CMK (cell line): ENCODE measurements at regions not wholly inside any gene's neighbourhood (a gene's known extent, or its start where the extent isn't known, plus 50 kb on each side); places are given as distances from the start of the nearest gene placed in this dataset.
"Not testable (repeated sequence)": the region's sequence is repeated elsewhere in the genome, so short reads cannot be mapped to it uniquely, and the experiment has no call there.

Experiments used
- DNase-seq: peaks from one replicate; pipeline ENCODE4 v3.0.0-alpha.2; 2010; ENCODE audit warnings: low read depth

GRCh38 chr2:129913695-129914495, 65.6 kb upstream of the RAB6C start:
- no peak for DNase-seq

DNA sequence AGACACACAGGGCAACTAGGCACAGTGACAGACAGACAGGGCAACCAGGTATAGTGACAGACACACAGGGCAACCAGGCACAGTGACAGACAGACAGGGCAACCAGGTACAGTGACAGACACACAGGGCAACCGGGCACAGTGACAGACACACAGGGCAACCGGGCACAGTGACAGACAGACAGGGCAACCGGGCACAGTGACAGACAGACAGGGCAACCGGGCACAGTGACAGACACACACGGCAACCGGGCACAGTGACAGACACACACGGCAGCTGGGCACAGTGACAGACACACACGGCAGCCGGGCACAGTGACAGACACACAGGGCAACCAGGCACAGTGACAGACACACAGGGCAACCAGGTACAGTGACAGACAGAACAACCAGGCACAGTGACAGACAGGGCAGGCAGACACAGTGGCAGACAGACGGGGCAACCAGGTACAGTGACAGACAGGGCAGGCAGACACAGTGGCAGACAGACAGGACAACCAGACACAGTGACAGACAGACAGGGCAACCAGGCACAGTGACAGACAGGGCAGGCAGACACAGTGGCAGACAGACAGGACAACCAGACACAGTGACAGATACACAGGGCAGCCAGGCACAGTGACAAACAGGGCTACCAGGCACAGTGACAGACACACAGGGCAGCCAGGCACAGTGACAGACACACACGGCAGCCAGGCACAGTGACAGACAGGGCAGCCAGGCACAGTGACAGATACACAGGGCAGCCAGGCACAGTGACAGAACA, 64.7 kb upstream of the RAB6C start:
- no peak for DNase-seq

DNA sequence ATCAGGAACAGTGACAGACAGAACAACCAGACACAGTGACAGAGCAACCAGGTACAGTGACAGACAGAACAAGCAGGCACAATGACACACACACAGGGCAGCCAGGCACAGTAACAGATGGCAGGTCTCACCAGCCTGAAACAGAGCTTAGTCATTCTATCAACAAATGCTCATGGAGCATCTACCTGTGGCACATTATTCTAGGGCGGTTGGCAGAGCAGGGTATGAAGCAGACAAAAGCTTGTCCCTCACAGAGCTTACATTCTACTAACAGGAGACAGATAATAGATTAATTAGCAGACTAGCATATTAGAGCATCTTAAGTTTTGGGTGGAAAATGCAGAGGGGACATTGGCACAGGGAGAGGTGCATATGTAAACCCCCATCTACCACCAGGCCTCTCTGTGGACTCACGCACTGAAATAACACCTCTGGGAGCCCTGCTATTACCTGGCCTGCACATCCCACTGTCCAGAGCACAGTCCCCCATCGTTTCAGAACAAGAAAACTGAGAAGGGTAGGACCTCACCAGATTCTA, 64.1 kb upstream of the RAB6C start:
- no peak for DNase-seq

GRCh38 chr2:129918604-129919003, 60.9 kb upstream of the RAB6C start:
- DNase-seq: no peak

- DNase-seq: no peak
Observed at GRCh38 chr2:129922571-129923264, 56.7 kb upstream of the RAB6C start.

DNA sequence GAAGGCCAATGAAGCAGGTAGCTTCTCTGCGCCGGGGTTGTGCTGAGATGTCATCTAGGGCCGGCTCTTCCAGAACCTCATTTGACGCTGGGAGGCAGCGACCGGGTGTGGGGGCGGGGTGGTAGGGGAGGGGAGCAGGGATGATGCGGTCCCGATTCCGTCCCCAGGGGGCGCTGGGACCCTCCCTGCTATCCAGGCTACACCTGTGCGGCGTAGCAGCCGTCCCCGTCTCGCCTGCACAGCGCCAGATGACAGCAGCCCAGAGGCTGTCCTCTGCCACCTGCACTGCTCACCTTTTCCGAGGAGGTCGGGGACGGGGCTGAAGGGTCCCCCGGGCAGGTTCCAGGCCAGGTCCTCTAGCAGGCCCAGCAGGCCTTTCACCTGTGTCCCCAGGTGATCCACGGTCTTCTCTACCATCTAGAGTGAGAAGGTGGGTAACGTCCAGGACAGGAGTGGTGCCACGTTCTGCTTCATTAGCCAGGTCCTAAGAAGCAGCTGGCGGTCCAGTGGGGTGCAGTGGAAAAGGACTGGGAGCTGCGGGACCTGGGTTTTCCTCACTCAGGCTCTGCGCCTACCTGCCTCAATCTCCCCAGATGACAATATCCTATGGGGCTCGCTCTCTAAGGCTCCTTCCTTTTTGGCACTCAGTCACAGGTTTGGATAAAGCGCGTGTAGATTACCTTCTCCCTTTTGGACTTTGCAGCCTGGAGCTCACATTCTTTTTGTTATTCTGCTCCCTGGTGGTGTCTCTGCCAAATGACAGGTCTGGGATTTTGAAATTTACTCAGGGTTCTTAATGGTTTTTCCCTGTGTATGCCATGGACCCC, 56.0 kb upstream of the RAB6C start:
- DNase-seq: peak; percentile 4

DNA sequence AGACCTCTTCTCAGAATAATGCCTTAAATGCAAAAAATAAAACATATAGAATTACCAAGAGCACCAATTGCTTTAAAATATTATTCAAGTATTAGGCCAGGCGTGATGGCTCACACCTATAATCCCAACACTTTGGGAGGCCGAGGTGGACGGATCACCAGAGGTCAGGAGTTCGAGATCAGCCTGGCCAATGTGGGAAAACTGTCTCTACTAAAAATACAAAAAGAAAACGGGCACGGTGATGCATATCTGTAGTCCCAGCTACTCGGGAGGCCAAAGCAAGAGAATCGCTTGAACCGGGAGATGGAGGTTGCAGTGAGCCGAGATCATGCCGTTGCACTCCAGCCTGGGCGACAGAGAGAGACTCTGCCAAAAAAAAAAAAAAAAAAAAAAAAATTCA, 55.4 kb upstream of the RAB6C start:
- DNase-seq: not testable (repeated sequence)

- DNase-seq: no peak
Observed at GRCh38 chr2:129925381-129925780, 54.1 kb upstream of the RAB6C start.

- no peak for DNase-seq
Observed at GRCh38 chr2:129927696-129928095, 51.8 kb upstream of the RAB6C start.

DNA sequence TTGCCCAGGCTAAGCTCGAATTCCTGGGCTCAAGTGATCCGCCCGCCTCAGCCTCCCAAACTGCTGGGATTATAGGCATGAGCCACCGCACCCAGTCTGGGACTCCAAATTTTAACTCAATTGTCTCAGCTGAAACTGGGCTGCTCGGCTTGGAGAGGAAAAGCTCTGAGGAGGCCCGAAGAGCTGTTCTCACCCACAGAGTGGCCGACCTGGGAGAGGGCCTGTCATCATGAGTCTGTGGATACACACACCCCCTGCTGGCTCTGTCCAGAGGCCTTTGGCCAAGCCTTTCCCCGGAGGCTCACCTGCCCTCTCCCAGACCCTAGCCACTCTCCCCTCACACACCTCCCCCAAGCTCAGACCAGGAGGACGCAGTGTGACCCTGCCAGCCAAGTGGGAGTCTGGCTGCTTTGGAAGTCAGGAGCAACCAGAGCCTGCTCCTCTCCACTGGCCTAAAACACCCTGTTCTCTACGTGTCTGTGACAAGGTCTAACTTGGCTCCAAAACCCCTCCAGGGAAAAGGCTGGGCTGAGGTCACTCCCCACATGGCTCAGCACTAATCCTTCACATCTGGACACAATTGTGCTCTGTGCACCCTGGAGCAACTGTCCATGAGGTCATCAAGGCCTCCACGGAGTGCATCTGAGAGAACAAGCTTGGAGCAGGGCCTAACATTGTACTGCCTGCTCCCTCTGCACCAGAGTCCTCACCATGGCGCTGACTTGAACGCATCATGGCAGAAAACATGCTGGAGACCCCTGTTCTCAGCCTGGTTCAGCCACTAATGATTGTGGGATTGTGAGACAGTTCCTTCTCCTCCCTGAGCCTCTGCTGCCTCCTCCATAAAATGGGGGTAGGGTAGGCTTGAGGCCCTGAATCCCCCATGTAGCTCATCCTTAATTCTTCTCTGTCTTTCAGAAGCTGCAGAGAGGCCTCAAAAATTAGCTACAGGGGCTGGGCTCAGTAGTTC, 49.9 kb upstream of the RAB6C start:
- DNase-seq: no peak
